ENCODE measurements at regions not wholly inside any gene's neighbourhood (a gene's known extent, or its start where the extent isn't known, plus 50 kb on each side); places are given as distances from the start of the nearest gene placed in this dataset.

- DNase-seq = no peak
Measured at GRCh38 chr2:217570394-217570793, 432.4 kb downstream of the TNS1 start.

DNA sequence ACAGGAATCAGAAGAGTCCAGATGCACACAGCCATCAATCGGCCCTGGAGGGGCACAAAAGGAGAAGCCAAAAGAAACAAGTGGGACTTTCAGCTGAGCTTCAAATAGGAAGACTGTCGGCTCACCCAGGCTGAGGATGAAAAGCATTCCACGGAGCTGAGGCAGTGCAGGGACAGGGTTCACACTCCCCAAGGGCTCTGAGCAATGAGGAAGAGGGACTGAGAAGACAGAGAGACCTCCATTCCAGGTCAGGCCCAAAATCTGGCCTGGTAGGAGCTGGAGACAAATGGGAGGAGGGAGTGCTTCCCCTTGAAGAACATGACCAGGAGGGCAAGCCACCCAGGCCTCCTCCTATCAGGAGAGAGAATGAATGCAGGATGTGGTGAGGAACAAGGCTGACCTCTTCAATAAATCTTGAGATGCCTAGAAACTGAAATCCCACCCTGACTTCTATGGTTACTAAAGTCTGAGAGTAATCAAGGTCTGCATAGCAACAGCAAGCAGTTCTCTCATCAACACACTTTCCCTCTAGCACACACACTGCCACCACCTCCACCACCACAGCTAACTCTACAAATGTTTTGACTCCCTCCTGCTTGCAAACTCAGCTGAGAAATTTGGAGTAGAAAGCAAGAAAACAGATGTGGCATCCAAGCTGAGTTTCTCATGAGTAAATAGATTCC, 434.4 kb downstream of the TNS1 start:
- DNase-seq = no peak

GRCh38 chr2:217563565-217563964, 439.2 kb downstream of the TNS1 start:
- no peak for DNase-seq

DNA sequence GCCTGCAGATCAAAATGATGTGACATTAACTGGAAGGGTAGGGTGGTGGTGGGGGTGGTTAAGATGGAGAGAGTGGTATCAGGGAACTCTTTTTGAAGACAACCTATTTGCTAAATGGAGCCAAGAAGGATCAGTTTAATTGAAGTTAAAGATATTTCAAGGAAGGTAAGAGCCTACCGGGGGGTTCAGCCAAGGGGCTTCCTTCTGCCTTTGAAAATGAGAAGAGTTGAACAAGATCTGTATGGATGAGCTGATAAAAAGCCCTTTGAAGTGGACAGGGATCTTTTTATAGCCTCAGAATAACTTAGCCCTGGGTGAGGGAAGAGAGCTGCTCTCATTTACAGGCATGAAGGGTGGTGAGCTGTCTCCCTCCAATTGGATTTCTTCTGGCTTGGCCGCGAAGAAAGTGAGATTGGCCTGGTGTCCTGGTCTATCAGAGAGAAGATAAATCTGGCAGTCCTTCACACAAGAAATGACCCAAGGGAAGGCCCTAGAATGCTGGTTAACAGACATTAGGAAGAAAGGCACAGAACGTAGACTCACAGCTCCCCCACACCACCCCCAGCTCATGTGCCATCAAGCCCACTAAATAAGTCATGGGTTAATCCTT, 439.8 kb downstream of the TNS1 start:
- no peak for DNase-seq

- DNase-seq = no peak
Measured at GRCh38 chr2:217559084-217559483, 443.7 kb downstream of the TNS1 start.

GRCh38 chr2:217555081-217555876, 447.5 kb downstream of the TNS1 start:
- DNase-seq = no peak

DNA sequence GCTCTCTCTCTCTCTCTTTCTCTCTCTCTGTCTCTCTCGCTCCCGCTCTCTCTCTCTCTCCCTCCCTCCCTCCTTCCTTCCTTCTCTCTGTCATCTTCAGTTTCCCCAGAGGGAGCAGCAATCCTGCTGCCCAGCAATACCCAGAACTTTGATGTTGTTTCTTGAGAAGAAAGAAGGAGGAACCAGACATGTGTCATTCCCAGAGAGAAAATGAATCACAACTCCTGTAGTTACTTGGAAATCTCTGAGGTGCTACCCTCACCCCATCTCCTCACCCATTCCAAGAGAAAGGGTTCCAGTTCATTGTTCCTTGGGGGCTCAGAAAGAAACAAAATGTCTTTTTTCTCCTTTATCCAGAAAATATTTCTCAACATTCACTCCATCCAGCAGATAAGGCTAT, 449.1 kb downstream of the TNS1 start:
- no peak for DNase-seq

GRCh38 chr2:217553202-217553601, 449.6 kb downstream of the TNS1 start:
- DNase-seq = no peak

DNA sequence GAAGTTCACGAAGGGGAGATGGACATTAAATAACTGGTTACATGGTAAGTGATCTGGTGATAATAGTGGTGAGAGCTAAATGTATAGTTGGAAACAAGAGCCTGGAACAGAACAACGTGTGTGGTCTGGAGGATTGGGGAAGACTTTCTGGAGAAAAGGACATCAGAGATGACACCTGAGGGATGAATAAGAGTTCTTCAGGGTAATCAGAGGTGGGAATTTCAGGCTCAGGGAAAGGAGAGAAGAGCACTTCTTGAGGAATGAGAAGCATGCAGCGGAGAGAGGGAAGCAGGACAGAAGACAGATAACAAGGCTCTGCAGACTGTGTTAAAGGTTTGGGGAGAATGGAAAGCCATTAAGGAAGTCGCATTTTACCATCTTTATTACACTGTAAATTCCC, 450.7 kb downstream of the TNS1 start:
- DNase-seq = no peak

DNA sequence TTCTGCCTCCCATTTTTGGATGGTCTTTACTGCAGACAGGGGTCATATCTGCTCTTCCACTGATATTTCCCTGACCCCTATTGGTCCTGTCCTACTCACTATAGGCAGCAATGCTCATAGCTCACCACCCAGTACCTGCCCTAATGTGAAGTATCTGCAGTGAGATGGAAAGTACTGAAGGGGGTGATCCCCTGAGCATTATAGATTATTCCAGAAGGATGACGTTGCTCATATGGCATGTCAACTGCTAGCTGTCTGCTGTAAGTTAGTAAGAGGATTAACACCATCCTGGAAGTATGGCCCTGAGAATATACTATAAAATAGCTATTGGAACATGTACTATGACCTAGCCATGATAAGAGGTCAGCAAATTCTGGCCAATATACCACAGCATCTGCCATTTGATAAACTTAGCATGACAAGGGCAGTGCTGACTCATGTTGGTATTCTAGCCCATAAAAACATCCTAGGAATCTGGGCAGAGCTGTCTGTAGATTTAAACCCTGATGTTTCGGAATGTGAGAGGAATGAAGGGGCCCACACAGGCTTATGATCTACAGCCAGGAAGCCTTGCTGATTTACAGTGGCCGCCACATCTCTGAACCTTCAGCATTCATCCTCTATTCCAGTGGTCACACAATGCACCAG, 451.4 kb downstream of the TNS1 start:
- no peak for DNase-seq

DNA sequence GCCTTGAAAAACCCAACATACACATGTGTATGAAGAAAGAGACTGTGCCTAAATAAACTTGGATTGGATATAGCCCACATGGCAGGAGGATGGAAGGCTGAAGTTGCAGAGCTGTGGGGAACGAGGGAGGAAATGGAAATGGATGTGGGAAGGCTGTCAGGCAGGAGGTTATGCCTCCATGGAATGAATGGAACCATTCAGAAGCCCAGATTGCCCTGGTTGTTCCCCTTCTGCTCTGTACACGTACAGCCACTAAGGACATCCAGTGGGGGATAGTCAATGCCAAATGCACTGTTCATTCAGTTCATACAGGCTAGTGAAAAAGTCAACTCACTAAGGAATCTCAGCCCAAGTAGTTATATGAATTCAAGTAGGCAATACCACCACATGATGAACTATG, 463.7 kb downstream of the TNS1 start:
- DNase-seq = no peak

- DNase-seq = no peak
Measured at GRCh38 chr2:217538719-217539118, 464.1 kb downstream of the TNS1 start.

GRCh38 chr2:217535957-217536708, 466.7 kb downstream of the TNS1 start:
- DNase-seq = no peak

GRCh38 chr2:217530392-217531090, 472.3 kb downstream of the TNS1 start:
- no peak for DNase-seq

GRCh38 chr2:217529271-217529670, 473.5 kb downstream of the TNS1 start:
- DNase-seq = no peak

- DNase-seq = no peak
Measured at GRCh38 chr2:217527590-217528202, 475.1 kb downstream of the TNS1 start.

DNA sequence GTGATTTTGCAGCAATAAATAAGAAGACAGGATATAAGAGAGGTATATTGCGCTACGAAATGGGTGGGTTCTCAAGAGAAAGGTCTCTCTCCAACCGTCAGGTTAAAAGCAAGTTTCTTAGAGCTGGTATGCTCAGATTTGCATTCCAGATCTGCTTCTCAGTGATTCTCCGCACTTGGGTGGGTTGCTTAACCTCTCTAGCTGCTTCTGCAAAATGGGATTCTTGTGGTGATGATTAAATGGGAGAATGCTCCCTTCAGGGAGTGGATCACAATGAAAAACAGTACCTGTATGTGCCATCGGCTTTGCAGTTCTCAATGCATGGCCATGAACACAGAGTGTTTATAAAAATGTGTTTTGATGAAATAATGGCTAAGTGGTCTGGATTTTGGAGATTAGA, 477.7 kb downstream of the TNS1 start:
- no peak for DNase-seq

GRCh38 chr2:217523286-217523685, 479.5 kb downstream of the TNS1 start:
- DNase-seq = no peak

- no peak for DNase-seq
Measured at GRCh38 chr2:217521820-217522219, 481.0 kb downstream of the TNS1 start.

DNA sequence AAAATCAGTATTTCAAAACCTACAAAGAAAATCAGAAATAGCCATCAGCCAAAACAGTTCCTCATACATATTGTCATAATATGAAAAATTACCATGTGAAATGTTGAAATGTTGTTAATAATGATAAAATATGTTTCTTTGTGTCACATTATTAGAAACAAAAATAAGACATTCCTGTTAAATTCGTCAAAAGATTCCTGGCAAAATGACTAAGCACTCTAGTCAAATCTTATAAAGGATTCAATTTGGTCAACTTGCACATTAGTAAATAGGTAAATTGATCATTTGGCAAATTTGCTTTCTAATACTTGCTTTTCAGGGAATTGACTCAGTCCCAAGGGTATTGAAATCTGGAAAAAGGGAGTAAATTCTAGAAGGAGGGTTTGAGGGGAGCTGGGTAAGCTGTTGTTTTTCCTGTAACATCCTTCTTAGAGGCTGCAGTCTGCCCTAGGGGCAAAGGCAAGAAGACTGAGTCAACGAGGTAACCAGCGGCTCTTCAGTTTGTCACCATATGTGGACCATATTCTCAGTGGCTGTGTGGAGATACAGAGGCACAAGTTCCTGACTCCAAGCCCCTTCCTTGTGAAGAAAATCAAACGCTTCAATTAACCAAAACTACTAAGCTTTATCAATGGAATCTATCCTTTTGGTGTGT, 482.3 kb downstream of the TNS1 start:
- no peak for DNase-seq

GRCh38 chr2:217517402-217517801, 485.4 kb downstream of the TNS1 start:
- no peak for DNase-seq

Measured in NCI-H1436 treated with DMSO at 0.1 percent for 48 hours (cell line).